Occipital lobe (tissue), 1 donor: ENCODE measurements at regions not wholly inside any gene's neighbourhood (a gene's known extent, or its start where the extent isn't known, plus 50 kb on each side); places are given as distances from the start of the nearest gene placed in this dataset.
"Not testable (repeated sequence)": the region's sequence is repeated elsewhere in the genome, so short reads cannot be mapped to it uniquely, and the experiment has no call there.

Experiments used
- DNase-seq: peaks from one replicate; lab custom pipeline; 2025; lab: John Stamatoyannopoulos, UW

DNA sequence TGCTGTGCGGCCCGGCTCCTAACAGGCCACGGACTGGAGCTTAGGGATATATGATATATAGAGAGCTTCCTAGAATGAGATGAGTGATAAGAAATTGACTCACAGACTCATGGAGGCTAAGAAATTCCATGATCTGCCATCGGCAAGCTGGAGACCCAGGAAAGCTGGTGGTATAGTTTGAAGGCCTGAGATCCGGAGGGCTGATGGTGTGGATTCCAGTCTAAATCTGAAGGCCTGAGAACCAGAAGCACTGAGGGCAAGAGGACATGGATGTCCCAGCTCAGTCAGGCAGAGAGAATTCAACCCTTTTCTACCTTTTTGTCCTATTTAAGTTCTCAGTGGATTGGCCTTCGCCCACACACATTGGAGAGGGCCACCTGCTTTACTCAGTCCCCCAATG, 564.8 kb downstream of the TBC1D22A start:
- DNase-seq, result no peak

DNA sequence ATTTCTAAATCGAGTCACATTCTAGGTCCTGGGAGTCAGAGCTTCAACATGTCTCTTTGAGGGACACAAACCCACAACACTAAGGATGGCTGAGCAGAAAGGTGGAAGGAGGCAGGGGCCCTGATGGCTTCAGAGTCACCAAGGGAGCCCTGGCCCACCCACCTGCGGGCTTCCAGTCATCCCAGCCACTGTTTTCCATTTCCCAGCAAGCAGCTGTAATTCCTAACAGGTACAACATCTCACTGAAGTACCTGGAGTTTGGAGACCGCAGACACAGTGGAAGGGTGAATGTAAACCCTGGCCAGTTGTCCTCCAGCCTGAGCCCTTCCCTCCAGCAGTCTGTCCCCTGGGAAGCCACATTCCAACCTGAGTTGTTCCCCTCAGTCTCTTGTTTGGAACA, 562.8 kb downstream of the TBC1D22A start:
- no peak for DNase-seq

DNA sequence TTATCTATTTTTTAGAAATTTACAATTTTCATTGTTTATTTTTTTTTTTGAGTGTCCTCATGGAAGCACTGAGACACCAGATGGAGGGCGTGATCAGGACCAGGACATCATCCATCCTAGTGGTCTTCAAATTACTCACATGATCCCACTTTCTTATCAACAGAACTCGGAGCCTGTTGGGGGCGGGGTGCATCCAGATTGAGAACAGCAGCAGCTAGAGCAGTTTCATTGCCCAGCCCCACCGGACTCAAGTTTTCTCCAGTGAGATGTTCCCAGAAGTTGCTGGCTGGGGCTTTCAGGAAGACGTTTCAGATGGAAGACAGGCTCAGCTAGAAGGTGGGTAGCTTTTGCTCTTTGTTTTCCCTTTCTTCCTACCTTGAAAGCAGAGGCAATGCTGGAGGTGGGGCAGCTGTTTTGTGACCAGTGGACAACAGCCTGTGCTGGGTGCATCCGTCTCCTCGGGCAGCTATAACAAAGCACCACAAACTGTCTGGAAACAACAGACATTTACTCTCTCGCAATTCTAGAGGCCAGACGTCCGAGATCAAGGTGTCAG, 562.1 kb downstream of the TBC1D22A start:
- DNase-seq, result no peak

DNA sequence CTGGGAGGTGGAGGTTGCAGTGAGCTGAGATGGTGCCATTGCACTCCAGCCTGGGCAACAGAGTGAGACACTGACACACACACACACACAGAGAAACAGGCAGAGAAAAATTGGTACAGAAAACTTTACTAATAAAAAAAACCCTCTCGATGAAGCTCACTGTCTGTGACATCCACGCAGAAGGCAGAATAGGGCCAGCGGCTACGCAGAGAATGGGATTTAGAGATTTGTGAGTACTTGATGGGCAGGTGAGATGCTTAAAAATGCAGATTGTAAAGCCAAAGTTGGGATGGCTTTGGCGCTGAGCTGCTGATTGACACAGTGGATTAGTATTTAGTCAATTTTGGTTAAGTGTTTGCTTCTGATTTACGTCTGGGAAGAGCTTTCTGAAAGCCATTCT, 561.1 kb downstream of the TBC1D22A start:
- DNase-seq, result no peak

DNA sequence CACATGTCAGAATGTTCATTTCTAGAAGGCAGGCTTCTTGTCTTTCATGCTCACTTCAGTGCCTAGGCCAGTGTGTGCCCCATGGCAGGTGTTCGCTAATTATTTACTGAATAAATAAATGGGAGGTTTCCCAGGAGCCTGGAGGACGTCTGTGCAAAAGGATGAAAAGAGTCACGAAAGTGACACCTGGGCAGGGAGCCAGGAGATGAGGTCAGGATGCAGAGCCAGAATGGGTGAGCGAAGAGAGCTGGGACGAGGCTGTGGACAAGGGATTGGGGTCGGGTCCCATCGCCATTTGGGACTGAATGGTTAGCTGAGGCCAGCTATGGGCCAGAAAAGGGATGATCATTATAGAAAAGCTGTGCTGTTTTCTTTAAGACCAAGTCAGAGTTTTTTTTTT, 560.4 kb downstream of the TBC1D22A start:
- DNase-seq, result no peak

DNA sequence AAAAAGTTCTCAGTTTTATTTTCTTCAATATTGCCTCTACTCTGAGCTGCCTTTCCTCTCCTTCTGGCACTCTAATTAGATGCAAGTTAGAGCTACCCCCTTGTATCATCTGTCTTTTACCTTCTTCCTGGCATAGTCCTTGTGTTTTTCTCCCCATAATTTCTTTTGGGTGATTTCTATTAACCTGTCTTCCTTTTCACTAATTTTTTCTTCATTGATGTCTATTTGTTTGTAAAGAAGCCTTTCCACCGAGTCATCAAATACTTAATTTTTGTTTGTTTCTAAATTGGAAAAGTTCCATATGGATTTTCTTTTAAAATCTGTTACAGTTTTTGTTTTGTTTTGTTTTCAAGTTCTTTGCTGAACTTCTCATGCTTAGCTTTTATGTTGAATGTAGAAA, 558.1 kb downstream of the TBC1D22A start:
- no peak for DNase-seq

DNA sequence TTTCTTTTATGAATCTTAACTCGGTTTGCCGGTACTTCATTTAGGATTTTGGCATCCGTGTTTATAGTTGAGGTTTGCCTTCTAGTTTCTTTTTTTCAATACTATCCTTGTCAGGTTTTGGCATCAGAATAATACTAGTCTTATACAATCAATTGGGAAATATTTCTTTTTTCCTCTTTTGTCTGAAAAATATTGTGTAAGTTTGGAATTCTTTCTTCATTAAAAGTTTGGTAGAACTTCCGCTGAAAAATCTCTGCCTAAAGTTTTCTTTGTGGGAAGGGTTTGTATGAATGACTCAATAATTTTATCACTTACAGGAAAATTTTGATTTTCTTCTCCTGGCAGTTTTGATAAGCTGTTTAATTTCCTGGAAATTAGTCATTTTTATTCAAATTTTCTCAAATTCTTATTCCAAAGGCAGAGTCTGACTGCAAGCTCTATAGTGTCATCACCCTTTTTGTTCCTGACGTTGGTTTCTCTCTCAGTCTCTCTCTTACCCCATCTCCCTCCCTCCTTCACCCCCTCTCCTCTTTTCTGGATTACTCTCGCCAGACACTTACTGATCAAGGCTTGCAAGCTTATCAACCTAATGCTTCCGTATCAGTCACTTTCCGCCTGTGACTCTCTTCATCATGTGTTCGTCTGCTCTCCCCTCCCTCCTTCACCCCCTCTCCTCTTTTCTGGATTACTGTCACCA, 555.7 kb downstream of the TBC1D22A start:
- no peak for DNase-seq

DNA sequence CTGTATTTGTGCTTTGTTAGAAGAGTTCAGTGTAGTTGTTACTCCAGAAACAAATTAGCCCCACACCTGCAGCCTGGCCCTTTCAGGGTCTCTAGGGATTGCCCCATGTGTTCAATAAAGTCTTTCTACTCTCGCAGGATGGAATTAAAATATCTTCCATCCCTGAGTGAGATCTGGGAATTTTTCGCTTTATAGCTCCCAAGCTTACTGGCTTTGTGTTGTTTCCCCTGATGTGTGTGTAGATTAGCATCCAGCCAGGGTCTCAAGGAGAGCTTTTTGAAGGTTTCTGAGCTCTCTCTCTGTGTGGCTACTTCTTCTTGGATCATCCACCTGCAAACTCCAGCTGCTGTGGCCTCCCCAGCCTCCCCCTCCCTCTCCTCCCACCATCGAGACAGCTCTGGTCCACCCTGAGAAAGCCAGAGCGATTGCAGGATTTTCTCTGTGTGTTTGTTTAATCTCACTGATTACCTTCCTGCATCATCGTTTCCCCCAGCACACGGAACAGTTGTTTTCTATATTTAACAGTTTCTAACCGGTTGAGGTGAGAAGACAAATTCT, 553.5 kb downstream of the TBC1D22A start:
- DNase-seq, result no peak

DNA sequence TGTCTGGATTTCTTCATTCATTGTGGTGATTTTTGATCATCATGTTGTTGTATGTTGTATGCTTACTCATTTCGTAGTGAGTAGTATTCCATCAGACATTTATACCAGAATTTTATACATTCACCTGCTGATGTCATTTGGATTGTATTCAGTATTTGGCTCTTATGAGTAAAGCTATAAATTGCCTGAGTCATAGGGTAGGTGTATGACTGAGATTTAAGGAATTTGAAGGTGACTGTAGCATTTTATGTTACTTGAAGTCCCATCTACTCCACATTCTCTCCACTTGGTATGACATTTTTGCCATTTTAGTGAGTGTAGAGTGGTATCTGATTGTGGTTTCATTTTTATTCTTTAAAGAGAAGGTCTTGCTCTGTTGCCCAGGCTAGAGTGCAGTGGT, 548.2 kb downstream of the TBC1D22A start:
- no peak for DNase-seq

DNA sequence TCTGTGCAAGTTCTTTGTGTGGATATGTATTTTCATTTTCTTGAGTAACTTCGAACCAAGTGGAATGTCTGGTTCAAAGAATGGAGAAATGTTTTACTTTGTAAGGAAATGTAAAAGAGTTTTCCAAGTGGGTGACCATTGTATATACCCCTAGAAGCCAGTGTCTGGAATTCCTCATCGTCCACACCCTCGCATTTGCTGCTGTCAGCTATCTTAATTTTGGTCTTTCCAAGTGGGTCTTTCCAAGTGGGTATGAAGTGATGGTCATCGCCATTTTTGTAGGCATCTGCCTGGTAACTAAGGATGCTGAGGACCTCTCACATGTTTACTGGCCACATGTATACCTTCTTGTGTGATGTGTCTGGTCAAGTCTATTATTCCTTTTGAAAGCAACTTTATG, 547.5 kb downstream of the TBC1D22A start:
- no peak for DNase-seq

DNA sequence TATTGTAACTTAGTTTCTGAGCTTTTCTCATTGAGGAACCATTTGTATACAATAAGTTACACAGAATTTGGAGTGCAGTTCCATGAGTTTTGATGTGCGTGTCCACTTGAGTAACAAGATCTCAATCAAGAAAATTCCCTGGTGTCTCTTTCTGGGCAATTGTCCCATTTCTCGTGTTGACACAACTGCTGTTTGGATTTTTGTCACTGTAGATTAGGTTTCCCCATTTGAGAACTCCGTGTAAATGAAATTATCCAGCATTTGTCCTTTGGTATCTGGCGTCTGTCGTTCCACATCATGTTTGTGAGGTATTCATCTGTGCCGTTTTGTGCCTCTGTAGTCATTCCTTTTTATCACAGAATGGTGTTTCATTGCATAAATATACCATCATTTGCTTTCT, 547.0 kb downstream of the TBC1D22A start:
- DNase-seq, result no peak

DNA sequence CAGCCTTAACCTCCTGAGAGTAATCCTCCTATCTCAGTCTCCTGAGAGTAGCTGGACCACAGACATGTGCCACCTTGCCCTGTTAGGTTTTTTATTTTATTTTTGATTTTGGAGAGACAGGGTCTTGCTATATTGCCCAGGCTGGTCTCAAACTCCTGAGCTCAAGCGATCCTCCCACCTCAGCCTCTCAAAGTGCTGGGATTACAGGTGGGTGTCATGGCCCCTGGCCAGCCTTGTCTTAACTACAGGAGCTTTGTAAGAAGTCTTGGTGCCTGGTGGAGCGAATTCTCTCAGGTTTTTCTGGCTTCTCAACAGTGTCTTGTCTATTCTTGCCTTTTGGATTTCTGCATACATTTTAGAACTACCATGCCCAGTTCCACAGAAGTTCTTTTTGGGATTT, 546.4 kb downstream of the TBC1D22A start:
- no peak for DNase-seq

DNA sequence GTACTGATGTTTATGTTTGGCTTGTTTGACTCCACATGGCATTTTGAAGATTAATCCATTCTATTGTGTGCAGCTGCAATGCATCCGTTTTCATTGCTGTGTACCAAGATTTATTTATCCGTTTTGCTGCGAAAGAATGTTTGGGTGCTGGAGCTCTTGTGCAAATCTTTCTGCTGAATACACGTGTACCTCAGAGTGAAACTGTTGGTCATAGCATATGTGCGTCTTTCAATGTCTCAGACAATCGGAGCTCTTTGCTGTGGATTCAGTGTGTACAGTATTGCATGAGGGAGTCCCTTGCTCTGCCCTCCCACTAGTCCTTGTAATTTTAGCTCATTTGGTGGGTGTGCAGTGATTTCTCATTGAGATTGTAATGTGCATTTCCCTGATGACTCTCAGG, 545.4 kb downstream of the TBC1D22A start:
- no peak for DNase-seq

DNA sequence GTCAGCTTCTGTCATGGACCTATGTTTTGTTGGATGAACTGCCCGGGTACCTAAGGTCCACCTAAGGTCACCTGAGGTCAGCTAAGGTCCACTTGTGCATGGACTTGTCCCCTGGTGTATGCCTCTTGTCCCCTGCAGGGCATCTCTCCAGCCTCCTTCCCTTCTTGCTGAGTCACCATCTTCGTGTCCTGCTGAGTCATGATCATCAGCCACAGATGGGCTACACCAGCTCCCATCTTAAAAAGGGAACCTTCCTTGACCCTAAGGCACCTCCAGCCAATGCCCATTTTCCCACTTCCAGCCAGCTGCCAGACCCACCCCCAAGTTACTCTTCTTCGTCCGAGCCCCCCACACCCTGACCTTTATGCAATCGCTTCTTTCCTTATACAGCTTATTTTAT, 544.9 kb downstream of the TBC1D22A start:
- no peak for DNase-seq

DNA sequence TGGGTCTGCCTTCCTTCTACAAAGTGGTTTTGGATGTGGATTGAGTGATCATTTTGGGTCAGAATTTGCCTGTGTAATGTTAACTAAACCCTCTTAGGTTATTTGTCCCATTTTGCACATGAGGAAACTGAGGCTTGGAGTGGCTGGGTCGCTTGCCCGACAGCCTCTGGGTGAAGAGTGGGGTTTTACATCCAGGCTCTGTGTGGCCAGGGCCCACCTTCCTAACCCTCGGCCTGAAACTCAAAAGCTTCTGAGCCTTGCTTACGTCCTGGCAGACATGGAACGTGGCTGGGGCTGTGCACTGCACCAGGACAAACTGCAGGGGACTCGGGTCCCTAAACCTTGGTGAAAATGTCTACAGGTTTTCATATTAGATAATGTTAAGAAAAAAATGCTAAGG, 542.4 kb downstream of the TBC1D22A start:
- DNase-seq, result no peak

DNA sequence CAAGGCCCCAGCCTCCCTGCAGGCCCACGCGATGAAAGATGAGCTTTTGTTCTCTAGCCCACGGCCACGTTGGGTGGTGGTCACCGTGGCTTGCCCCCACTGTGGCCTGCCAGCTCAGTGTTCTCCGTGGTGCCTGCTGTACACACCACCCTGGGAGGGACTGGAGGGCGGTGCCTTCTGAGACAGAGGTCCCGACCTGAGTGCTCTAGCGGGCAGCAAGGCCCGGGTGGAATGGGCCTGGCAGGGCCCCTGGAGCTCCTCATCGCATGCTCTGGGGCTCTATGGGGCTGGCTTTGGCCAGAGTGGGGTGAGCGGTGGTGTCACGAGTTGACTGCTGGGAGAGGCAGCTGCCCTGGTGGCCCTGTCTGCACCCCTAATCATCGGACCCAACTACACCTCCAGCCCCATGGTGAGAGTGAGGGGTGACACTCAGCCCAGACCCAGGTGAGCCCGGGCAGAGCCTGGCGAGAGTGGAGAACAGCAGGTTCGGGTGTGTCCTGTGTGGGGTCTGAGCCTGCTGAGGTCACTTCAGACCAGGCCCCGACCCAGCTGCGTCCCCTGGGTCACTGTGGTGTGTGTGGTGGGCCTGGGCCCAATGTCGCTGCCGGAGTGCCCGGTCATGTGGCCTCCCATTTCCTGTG, 541.9 kb downstream of the TBC1D22A start:
- DNase-seq, result no peak

DNA sequence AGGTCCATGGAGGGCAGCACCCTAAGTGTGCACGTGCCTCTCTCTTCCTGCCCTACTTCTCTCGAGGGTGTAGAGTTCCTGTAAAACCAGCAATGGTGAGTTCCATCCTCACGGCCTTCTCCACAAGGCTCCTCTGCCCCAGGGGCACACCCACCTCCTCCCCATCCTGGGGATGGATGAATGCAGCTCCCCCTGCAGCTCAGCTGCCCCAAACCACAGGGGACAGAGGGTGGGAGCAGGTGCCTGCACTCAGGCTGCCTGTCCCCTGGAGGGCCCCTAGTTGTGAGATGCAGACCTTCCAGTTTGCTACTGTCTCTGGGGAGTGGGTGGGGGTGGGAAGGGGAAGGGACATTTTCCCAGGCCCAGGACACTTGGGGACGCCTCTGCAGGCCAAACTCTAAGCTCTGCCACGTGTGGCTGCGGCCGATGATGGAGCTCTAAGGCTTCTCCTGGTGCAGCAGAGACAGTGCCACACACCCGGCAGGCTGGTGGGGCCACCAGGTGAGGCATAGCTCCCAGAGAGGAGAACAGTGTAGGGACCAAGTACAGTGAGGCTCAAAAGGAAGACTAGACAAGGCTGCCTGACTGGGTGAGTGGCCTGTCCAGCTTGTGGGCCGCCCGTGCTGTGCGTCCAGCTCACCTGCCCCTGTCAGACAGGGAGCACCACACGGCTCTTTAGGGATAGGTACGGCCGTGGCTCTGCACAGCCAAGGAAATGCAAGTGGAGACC, 540.9 kb downstream of the TBC1D22A start:
- no peak for DNase-seq

DNA sequence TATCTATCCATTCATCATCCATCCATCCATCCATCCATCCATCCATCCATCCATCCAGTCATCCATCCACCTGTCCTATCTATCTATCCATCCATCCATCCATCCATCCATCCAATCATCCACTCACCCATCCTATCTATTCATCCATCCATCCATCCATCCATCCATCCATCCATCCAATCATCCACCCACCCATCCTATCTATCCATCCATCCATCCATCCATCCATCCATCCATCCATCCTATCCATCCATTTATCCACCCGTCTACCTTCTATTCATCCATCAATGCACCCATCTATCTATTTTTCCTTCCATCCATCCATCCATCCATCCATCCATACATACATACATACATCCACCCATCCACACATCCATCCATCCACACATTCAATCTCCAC, 540.1 kb downstream of the TBC1D22A start:
- DNase-seq, result not testable (repeated sequence)

DNA sequence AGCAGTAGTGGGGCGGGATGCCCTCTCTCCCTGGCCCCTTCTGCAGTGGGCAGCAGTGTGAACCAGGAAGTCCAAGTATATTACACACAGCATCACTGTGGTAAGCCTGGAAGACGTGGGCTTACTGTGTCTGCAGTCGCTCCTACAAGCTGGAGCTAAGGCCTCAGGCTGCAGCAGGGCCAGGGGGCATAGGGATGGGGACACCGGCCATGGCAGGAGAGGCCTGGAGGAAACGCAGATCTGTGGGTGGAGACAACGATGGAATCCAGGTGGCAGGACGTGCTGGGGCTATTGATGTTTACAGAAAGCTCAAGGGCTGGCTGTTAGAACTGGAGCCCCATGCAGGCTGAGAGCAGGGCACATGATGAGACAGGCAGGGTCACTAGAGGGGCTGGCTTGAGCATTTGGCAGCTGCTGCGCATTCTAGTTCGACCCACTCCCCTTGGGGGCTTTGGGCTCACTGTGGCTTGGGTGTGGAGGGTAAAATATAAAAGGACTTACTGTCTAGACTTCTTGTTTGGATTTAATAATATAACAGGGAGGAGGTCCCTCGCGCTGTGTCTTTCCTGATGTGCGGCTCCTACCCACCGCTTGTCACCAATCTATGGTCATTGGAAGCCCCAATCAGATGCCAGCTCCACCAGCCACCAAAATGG, 539.5 kb downstream of the TBC1D22A start:
- DNase-seq, result no peak

DNA sequence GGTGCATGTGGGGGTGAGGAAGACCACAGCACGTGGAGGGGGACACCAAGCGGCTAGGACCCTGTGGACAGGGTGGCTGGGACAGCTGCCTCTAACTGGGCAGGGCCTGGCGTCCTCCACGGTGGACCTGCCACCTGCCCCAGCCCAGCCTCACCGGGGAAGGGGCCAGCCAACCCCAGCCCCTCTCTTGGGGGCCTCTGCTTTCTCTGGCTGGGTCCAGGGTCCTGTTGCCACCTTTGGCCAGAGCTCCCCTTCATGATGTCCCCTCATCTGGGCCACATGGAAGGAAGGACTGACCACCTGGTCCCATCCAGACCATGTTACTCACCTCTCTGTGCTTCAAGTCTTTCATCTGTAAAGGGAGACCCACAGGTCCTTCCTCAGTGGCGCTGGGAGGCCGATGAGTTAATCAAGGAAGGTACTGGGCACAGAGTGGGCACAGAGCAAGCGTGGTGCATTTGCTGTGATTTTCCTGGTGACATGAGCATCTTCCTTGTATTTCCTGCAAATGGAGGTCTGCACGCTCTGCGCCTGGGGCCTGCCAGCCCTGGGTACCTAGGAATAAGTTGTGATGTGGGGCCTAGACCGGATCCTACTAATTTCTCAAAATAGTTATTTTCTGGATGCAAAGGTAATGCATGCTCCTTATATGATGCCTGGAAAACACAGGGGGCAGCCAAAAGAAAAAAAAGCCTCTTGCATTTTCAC, 538.4 kb downstream of the TBC1D22A start:
- no peak for DNase-seq
